ENCODE measurements at regions not wholly inside any gene's neighbourhood (a gene's known extent, or its start where the extent isn't known, plus 50 kb on each side); places are given as distances from the start of the nearest gene placed in this dataset.

DNA sequence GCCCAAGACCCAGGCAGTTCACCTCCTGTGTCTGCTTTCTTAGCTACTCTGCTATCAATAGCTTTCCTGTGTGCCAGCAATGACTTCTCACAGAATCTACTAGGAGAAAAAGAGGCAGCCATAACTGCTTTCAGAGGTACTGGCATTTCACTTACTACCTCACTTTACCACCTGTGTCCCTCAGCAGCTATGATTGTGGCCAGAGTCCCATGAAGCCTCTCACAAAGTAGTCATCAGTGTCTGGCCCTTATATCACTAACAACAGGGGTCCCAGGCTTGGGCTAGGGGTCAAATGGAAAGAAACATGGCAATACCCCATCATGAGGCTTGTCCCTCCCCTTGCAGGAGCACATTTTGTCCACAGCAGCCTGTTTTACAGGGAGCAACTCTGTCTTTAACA is 62.7 kb upstream of the EPS8L3 start:
- intact Hi-C loops (cut with micrococcal nuclease; ENCODE audit: unreplicated experiment) (no loop called here), in situ Hi-C loops (cut with MboI) (no loop called here)
- ATAC-seq (no peak), FAIRE-seq (no peak), DNase-seq (ENCODE audit: low read depth, low spot score) (no peak)
- CTCF ChIA-PET, result interaction anchor here (0.8 to 1.2 kb wide), 3 partner anchors 10 to 157 kb away, joined by 3 to 6 read pairs (median 3); no protein-coding TSS in a partner anchor
- Histone ChIP-seq H3K27me3 (replicated peaks in 1 of 2; ENCODE audit: control insufficient read depth in 2 of 2, insufficient read depth in 2 of 2, low read length in 1 of 2) (no peaks in the 10 kb centered on the region; a peak in 1 of 4 replicates), H2AFZ (ENCODE audit: control insufficient read depth, low read depth, low read length) (peak overlapping the region; percentile 64), H3K79me2 (ENCODE audit: control insufficient read depth, insufficient read depth, low read length) (no peaks in the 10 kb centered on the region), H3K4me2 (ENCODE audit: control insufficient read depth, insufficient read depth) (no peak overlapping the region; the same call in 1 of the 2 replicates), H3K4me1 (ENCODE audit: control insufficient read depth, insufficient read depth, low read length) (peaks cover 13% of the 10 kb centered on the region), H3K4me3 (no peak overlapping the region), H3K27ac (ENCODE audit: control insufficient read depth, insufficient read depth) (no peak overlapping the region), H3K9me3 (replicated peaks; ENCODE audit: control insufficient read depth, insufficient read depth, low read length) (no peaks in the 10 kb centered on the region), H4K20me1 (ENCODE audit: control insufficient read depth, insufficient read depth) (no peaks in the 10 kb centered on the region), H3K9ac (ENCODE audit: control insufficient read depth, insufficient read depth, low read length) (no peak overlapping the region), H3K36me3 (ENCODE audit: control insufficient read depth in 2 of 2, insufficient read depth in 2 of 2, low read length in 1 of 2) (no peaks in the 10 kb centered on the region)
- BruUV-seq (replicated peaks), result no TSS peak
- POLR2A ChIA-PET, result no interaction called here
- SMC1A ChIA-PET (ENCODE audit: uncharacterized antibody, unreplicated experiment), result interaction anchor here (1.4 to 1.5 kb wide), 2 partner anchors 13 to 30 kb away, joined by 3 to 4 read pairs; no protein-coding TSS in a partner anchor
- TF ChIP-seq ZNF217 (IDR thresholded peaks at IDR 0.05) (no peak), RBBP5 (conservative IDR thresholded peaks at IDR 0.05) (no peak), JUND (IDR thresholded peaks at IDR 0.05; ENCODE audit: low read depth, low read length) (no peak), BCL11A (IDR thresholded peaks at IDR 0.05; ENCODE audit: low read depth, low read length) (no peak), NRF1 (conservative IDR thresholded peaks at IDR 0.05; ENCODE audit: low read depth, low read length) (no peak), POLR2A (IDR thresholded peaks at IDR 0.05; ENCODE audit: low read depth, low read length) (no peak), HDAC2 (IDR thresholded peaks at IDR 0.05) (no peak)
- TF ChIP-seq, protein P1, sequence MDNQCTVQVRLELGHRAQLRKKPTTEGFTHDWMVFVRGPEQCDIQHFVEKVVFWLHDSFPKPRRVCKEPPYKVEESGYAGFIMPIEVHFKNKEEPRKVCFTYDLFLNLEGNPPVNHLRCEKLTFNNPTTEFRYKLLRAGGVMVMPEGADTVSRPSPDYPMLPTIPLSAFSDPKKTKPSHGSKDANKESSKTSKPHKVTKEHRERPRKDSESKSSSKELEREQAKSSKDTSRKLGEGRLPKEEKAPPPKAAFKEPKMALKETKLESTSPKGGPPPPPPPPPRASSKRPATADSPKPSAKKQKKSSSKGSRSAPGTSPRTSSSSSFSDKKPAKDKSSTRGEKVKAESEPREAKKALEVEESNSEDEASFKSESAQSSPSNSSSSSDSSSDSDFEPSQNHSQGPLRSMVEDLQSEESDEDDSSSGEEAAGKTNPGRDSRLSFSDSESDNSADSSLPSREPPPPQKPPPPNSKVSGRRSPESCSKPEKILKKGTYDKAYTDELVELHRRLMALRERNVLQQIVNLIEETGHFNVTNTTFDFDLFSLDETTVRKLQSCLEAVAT (IDR thresholded peaks at IDR 0.05), result no peak
- TF ChIP-seq, protein P2, sequence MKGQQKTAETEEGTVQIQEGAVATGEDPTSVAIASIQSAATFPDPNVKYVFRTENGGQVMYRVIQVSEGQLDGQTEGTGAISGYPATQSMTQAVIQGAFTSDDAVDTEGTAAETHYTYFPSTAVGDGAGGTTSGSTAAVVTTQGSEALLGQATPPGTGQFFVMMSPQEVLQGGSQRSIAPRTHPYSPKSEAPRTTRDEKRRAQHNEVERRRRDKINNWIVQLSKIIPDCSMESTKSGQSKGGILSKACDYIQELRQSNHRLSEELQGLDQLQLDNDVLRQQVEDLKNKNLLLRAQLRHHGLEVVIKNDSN (IDR thresholded peaks at IDR 0.05; ENCODE audit: borderline replicate concordance, extremely low read length, insufficient read depth, low read depth, low read length), result no peak
- TF ChIP-seq, protein P3, sequence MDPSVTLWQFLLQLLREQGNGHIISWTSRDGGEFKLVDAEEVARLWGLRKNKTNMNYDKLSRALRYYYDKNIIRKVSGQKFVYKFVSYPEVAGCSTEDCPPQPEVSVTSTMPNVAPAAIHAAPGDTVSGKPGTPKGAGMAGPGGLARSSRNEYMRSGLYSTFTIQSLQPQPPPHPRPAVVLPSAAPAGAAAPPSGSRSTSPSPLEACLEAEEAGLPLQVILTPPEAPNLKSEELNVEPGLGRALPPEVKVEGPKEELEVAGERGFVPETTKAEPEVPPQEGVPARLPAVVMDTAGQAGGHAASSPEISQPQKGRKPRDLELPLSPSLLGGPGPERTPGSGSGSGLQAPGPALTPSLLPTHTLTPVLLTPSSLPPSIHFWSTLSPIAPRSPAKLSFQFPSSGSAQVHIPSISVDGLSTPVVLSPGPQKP (IDR thresholded peaks at IDR 0.05; ENCODE audit: low read depth, low read length), result no peak
- RAD21 ChIA-PET (ENCODE audit: unreplicated experiment), result interaction anchor here (1.2 kb wide), 1 partner anchor 42 kb away, joined by 3 read pairs; no protein-coding TSS in a partner anchor

Measured in GM12878 (cell line).